ENCODE measurements at regions not wholly inside any gene's neighbourhood (a gene's known extent, or its start where the extent isn't known, plus 50 kb on each side); places are given as distances from the start of the nearest gene placed in this dataset.

- H3K4me1 Mint-ChIP-seq (ENCODE audit: low read depth): peaks cover 3% of the 10 kb centered on the region
- no peak overlapping the region for H3K4me3 Mint-ChIP-seq (ENCODE audit: low read depth)
- H3K27me3 Mint-ChIP-seq: no peaks in the 10 kb centered on the region
- H3K27ac Mint-ChIP-seq: no peak overlapping the region
- DNase-seq (ENCODE audit: low spot score, unreplicated experiment): no peak
- peaks cover 7% of the 10 kb centered on the region for H3K9me3 Mint-ChIP-seq (ENCODE audit: low read depth)
- no peak for TF ChIP-seq CTCF (IDR thresholded peaks at IDR 0.05; ENCODE audit: unreplicated experiment)
- H3K36me3 Mint-ChIP-seq (ENCODE audit: insufficient read depth): peaks cover 1% of the 10 kb centered on the region
Observed at GRCh38 chr6:23414922-23415321, 711.1 kb upstream of the NRSN1 start.

GRCh38 chr6:23415819-23416427, 710.1 kb upstream of the NRSN1 start:
- no peak overlapping the region for H3K4me3 Mint-ChIP-seq (ENCODE audit: low read depth)
- peaks cover 3% of the 10 kb centered on the region for H3K4me1 Mint-ChIP-seq (ENCODE audit: low read depth)
- H3K27ac Mint-ChIP-seq: no peak overlapping the region
- H3K36me3 Mint-ChIP-seq (ENCODE audit: insufficient read depth): no peaks in the 10 kb centered on the region
- no peak for DNase-seq (ENCODE audit: low spot score, unreplicated experiment)
- no peaks in the 10 kb centered on the region for H3K27me3 Mint-ChIP-seq
- peaks cover under 1% of the 10 kb centered on the region for H3K9me3 Mint-ChIP-seq (ENCODE audit: low read depth)
- TF ChIP-seq CTCF (IDR thresholded peaks at IDR 0.05; ENCODE audit: unreplicated experiment): no peak

GRCh38 chr6:23417133-23417532, 708.9 kb upstream of the NRSN1 start:
- Mint-ChIP-seq H3K27ac (no peak overlapping the region), H3K4me1 (ENCODE audit: low read depth) (peaks cover 3% of the 10 kb centered on the region), H3K9me3 (ENCODE audit: low read depth) (peaks cover 3% of the 10 kb centered on the region), H3K4me3 (ENCODE audit: low read depth) (no peak overlapping the region), H3K27me3 (no peaks in the 10 kb centered on the region), H3K36me3 (ENCODE audit: insufficient read depth) (no peaks in the 10 kb centered on the region)
- no peak for TF ChIP-seq CTCF (IDR thresholded peaks at IDR 0.05; ENCODE audit: unreplicated experiment)
- no peak for DNase-seq (ENCODE audit: low spot score, unreplicated experiment)

GRCh38 chr6:23418095-23418494, 707.9 kb upstream of the NRSN1 start:
- H3K4me3 Mint-ChIP-seq (ENCODE audit: low read depth): no peak overlapping the region
- no peak overlapping the region for H3K27ac Mint-ChIP-seq
- no peaks in the 10 kb centered on the region for H3K36me3 Mint-ChIP-seq (ENCODE audit: insufficient read depth)
- DNase-seq (ENCODE audit: low spot score, unreplicated experiment): no peak
- TF ChIP-seq CTCF (IDR thresholded peaks at IDR 0.05; ENCODE audit: unreplicated experiment): no peak
- H3K27me3 Mint-ChIP-seq: no peaks in the 10 kb centered on the region
- peaks cover 10% of the 10 kb centered on the region for H3K9me3 Mint-ChIP-seq (ENCODE audit: low read depth)
- peaks cover 3% of the 10 kb centered on the region for H3K4me1 Mint-ChIP-seq (ENCODE audit: low read depth)

GRCh38 chr6:23419046-23419445, 707.0 kb upstream of the NRSN1 start:
- H3K27me3 Mint-ChIP-seq: no peaks in the 10 kb centered on the region
- no peak overlapping the region for H3K27ac Mint-ChIP-seq
- H3K36me3 Mint-ChIP-seq (ENCODE audit: insufficient read depth): no peaks in the 10 kb centered on the region
- H3K4me3 Mint-ChIP-seq (ENCODE audit: low read depth): no peak overlapping the region
- no peak for DNase-seq (ENCODE audit: low spot score, unreplicated experiment)
- peaks cover 19% of the 10 kb centered on the region for H3K9me3 Mint-ChIP-seq (ENCODE audit: low read depth)
- no peak for TF ChIP-seq CTCF (IDR thresholded peaks at IDR 0.05; ENCODE audit: unreplicated experiment)
- H3K4me1 Mint-ChIP-seq (ENCODE audit: low read depth): peaks cover under 1% of the 10 kb centered on the region

Data from progenitor cell of endocrine pancreas (in vitro differentiated cells).